ENCODE measurements at regions not wholly inside any gene's neighbourhood (a gene's known extent, or its start where the extent isn't known, plus 50 kb on each side); places are given as distances from the start of the nearest gene placed in this dataset.
"Not testable (repeated sequence)": the region's sequence is repeated elsewhere in the genome, so short reads cannot be mapped to it uniquely, and the experiment has no call there.

GRCh38 chr3:22419261-22419660, 668.3 kb upstream of the ZNF385D start:
- DNase-seq (ENCODE audit: insufficient read length, low spot score) = no peak
- TF ChIP-seq TAF1 (IDR thresholded peaks at IDR 0.05; ENCODE audit: low read depth, low read length) = no peak
- TF ChIP-seq POU2F2 (IDR thresholded peaks at IDR 0.05; ENCODE audit: low read depth, low read length) = no peak
- TF ChIP-seq POLR2AphosphoS5 (IDR thresholded peaks at IDR 0.05; ENCODE audit: low read depth, low read length) = no peak
- no peak for TF ChIP-seq POLR2A (IDR thresholded peaks at IDR 0.05; ENCODE audit: low read depth, low read length)
- TF ChIP-seq PAX5 (IDR thresholded peaks at IDR 0.05; ENCODE audit: insufficient read depth, low read length, severe bottlenecking) = no peak
- no peak for TF ChIP-seq SPI1 (IDR thresholded peaks at IDR 0.05; ENCODE audit: low read depth, low read length)
- no peak for FAIRE-seq

GRCh38 chr3:22421589-22421988, 670.6 kb upstream of the ZNF385D start:
- FAIRE-seq (no peak), DNase-seq (ENCODE audit: insufficient read length, low spot score) (no peak)
- TF ChIP-seq SPI1 (IDR thresholded peaks at IDR 0.05; ENCODE audit: low read depth, low read length) = no peak
- TF ChIP-seq PAX5 (IDR thresholded peaks at IDR 0.05; ENCODE audit: insufficient read depth, low read length, severe bottlenecking) = no peak
- no peak for TF ChIP-seq POU2F2 (IDR thresholded peaks at IDR 0.05; ENCODE audit: low read depth, low read length)
- no peak for TF ChIP-seq POLR2AphosphoS5 (IDR thresholded peaks at IDR 0.05; ENCODE audit: low read depth, low read length)
- no peak for TF ChIP-seq TAF1 (IDR thresholded peaks at IDR 0.05; ENCODE audit: low read depth, low read length)
- no peak for TF ChIP-seq POLR2A (IDR thresholded peaks at IDR 0.05; ENCODE audit: low read depth, low read length)

GRCh38 chr3:22431334-22431733, 680.3 kb upstream of the ZNF385D start:
- DNase-seq (ENCODE audit: insufficient read length, low spot score) (no peak), FAIRE-seq (no peak)
- TF ChIP-seq POLR2A (IDR thresholded peaks at IDR 0.05; ENCODE audit: low read depth, low read length) (no peak), SPI1 (IDR thresholded peaks at IDR 0.05; ENCODE audit: low read depth, low read length) (no peak), POU2F2 (IDR thresholded peaks at IDR 0.05; ENCODE audit: low read depth, low read length) (no peak), POLR2AphosphoS5 (IDR thresholded peaks at IDR 0.05; ENCODE audit: low read depth, low read length) (no peak), PAX5 (IDR thresholded peaks at IDR 0.05; ENCODE audit: insufficient read depth, low read length, severe bottlenecking) (no peak), TAF1 (IDR thresholded peaks at IDR 0.05; ENCODE audit: low read depth, low read length) (no peak)

- TF ChIP-seq SPI1 (IDR thresholded peaks at IDR 0.05; ENCODE audit: low read depth, low read length) = no peak
- no peak for TF ChIP-seq POLR2AphosphoS5 (IDR thresholded peaks at IDR 0.05; ENCODE audit: low read depth, low read length)
- TF ChIP-seq PAX5 (IDR thresholded peaks at IDR 0.05; ENCODE audit: insufficient read depth, low read length, severe bottlenecking) = no peak
- no peak for FAIRE-seq
- no peak for DNase-seq (ENCODE audit: insufficient read length, low spot score)
These were observed 688.6 kb upstream of the ZNF385D start for GRCh38 chr3:22439626-22440025.

GRCh38 chr3:22441711-22442110, 690.7 kb upstream of the ZNF385D start:
- no peak for DNase-seq (ENCODE audit: insufficient read length, low spot score)
- TF ChIP-seq TAF1 (IDR thresholded peaks at IDR 0.05; ENCODE audit: low read depth, low read length) (no peak), SPI1 (IDR thresholded peaks at IDR 0.05; ENCODE audit: low read depth, low read length) (no peak), POLR2A (IDR thresholded peaks at IDR 0.05; ENCODE audit: low read depth, low read length) (no peak), PAX5 (IDR thresholded peaks at IDR 0.05; ENCODE audit: insufficient read depth, low read length, severe bottlenecking) (no peak), POU2F2 (IDR thresholded peaks at IDR 0.05; ENCODE audit: low read depth, low read length) (no peak), POLR2AphosphoS5 (IDR thresholded peaks at IDR 0.05; ENCODE audit: low read depth, low read length) (no peak)
- no peak for FAIRE-seq

- DNase-seq (ENCODE audit: insufficient read length, low spot score) (no peak), FAIRE-seq (no peak)
- TF ChIP-seq POLR2AphosphoS5 (IDR thresholded peaks at IDR 0.05; ENCODE audit: low read depth, low read length) (no peak), PAX5 (IDR thresholded peaks at IDR 0.05; ENCODE audit: insufficient read depth, low read length, severe bottlenecking) (no peak)
These were observed 692.7 kb upstream of the ZNF385D start for GRCh38 chr3:22443571-22444233.

- not testable (repeated sequence) for DNase-seq (ENCODE audit: insufficient read length, low spot score); FAIRE-seq
These were observed 694.3 kb upstream of the ZNF385D start for GRCh38 chr3:22445336-22445735.

GRCh38 chr3:22450786-22451400, 699.9 kb upstream of the ZNF385D start:
- TF ChIP-seq POLR2A (IDR thresholded peaks at IDR 0.05; ENCODE audit: low read depth, low read length) = no peak
- TF ChIP-seq POU2F2 (IDR thresholded peaks at IDR 0.05; ENCODE audit: low read depth, low read length) = no peak
- no peak for TF ChIP-seq POLR2AphosphoS5 (IDR thresholded peaks at IDR 0.05; ENCODE audit: low read depth, low read length)
- TF ChIP-seq PAX5 (IDR thresholded peaks at IDR 0.05; ENCODE audit: insufficient read depth, low read length, severe bottlenecking) = no peak
- TF ChIP-seq TAF1 (IDR thresholded peaks at IDR 0.05; ENCODE audit: low read depth, low read length) = no peak
- no peak for TF ChIP-seq SPI1 (IDR thresholded peaks at IDR 0.05; ENCODE audit: low read depth, low read length)
- FAIRE-seq = no peak
- no peak for DNase-seq (ENCODE audit: insufficient read length, low spot score)

- no peak for FAIRE-seq
- DNase-seq (ENCODE audit: insufficient read length, low spot score) = no peak
- TF ChIP-seq SPI1 (IDR thresholded peaks at IDR 0.05; ENCODE audit: low read depth, low read length) = no peak
- TF ChIP-seq POU2F2 (IDR thresholded peaks at IDR 0.05; ENCODE audit: low read depth, low read length) = no peak
- TF ChIP-seq POLR2AphosphoS5 (IDR thresholded peaks at IDR 0.05; ENCODE audit: low read depth, low read length) = no peak
- TF ChIP-seq TAF1 (IDR thresholded peaks at IDR 0.05; ENCODE audit: low read depth, low read length) = no peak
- TF ChIP-seq POLR2A (IDR thresholded peaks at IDR 0.05; ENCODE audit: low read depth, low read length) = no peak
- no peak for TF ChIP-seq PAX5 (IDR thresholded peaks at IDR 0.05; ENCODE audit: insufficient read depth, low read length, severe bottlenecking)
These were observed 700.5 kb upstream of the ZNF385D start for GRCh38 chr3:22451501-22451900.

- no peak for TF ChIP-seq SPI1 (IDR thresholded peaks at IDR 0.05; ENCODE audit: low read depth, low read length)
- no peak for TF ChIP-seq POU2F2 (IDR thresholded peaks at IDR 0.05; ENCODE audit: low read depth, low read length)
- TF ChIP-seq POLR2A (IDR thresholded peaks at IDR 0.05; ENCODE audit: low read depth, low read length) = no peak
- no peak for TF ChIP-seq POLR2AphosphoS5 (IDR thresholded peaks at IDR 0.05; ENCODE audit: low read depth, low read length)
- TF ChIP-seq PAX5 (IDR thresholded peaks at IDR 0.05; ENCODE audit: insufficient read depth, low read length, severe bottlenecking) = no peak
- DNase-seq (ENCODE audit: insufficient read length, low spot score) = no peak
- FAIRE-seq = no peak
These were observed 703.0 kb upstream of the ZNF385D start for GRCh38 chr3:22453906-22454535.

All from GM12891 (cell line).